ENCODE measurements at regions not wholly inside any gene's neighbourhood (a gene's known extent, or its start where the extent isn't known, plus 50 kb on each side); places are given as distances from the start of the nearest gene placed in this dataset.

DNA sequence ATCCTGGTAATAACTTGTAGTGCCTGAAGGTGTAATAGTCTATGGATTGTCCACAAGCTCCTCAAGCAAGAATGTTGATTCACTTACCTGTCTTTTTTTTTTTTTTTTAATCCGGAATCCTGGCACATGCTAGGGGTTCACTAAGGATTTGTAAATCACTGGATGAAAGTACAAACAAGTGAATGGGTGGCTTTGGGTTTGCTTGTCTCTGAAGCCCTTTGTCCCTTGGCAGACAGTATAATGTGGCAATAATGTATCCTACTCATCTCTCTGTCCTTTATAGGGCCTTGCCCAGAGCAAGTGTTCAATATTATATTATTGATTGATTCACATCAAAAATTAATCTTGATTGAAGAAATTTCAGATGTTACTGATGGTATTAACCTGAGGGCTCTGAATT, 334.0 kb upstream of the CPEB2 start:
- TF ChIP-seq ZNF274 (IDR thresholded peaks at IDR 0.05; ENCODE audit: low read depth, low read length) (no peak), YY1 (IDR thresholded peaks at IDR 0.05; ENCODE audit: insufficient read depth, insufficient read length) (no peak), SUZ12 (IDR thresholded peaks at IDR 0.05; ENCODE audit: extremely low read depth, insufficient read depth, insufficient read length) (no peak)

Data from NT2/D1 (cell line).